Medulla oblongata (tissue), 1 donor: ENCODE measurements at regions not wholly inside any gene's neighbourhood (a gene's known extent, or its start where the extent isn't known, plus 50 kb on each side); places are given as distances from the start of the nearest gene placed in this dataset.
A peak's percentile ranks its signal among the peaks of the same experiment; 100 is the strongest.

Experiments used
- DNase-seq: peaks from one replicate; pipeline ENCODE4 v3.0.0-alpha.2; 2015; ENCODE audit errors: extremely low spot score

- DNase-seq = no peak
Observed at GRCh38 chr9:2987679-2988078, 143.8 kb upstream of the PUM3 start.

DNA sequence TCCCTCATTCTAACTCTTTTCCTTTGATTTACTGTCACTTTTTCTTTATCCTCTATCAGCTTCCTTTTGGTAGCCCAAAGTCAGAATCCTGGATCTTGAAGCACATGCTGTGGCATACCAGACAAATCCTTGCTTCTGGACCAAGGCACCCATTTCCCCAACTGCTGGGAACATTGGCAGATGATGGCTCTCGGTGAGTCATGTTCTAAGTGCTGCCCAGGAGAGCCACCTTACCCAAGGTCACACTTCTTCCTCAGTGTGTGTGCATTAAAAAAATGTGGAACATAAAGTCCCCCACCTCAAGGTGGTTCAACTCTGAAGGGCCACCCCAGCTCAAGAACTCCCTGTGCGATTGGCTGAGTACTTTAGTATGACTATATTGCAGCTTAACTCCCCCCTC, 141.4 kb upstream of the PUM3 start:
- DNase-seq = no peak

GRCh38 chr9:2984491-2984890, 140.6 kb upstream of the PUM3 start:
- no peak for DNase-seq

- no peak for DNase-seq
Observed at GRCh38 chr9:2979957-2980610, 136.2 kb upstream of the PUM3 start.

DNA sequence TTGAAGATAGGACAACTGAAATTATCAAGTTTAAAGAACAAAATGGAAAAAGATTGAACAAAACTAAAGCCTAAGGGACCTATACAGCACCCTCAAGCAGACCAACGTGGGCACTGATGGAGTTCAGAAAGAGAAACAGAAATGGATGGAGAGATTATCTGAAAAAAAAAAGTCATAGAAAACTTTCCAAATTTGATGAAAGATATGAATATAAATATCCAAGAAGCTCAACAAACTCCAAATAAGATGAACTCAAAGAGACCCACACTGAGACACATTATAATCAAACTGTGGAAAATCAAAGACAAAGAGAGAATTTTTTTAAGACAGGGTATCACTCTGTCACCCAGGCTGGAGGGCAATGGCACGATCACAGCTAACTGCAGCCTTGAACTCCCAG, 128.6 kb upstream of the PUM3 start:
- DNase-seq = no peak

DNA sequence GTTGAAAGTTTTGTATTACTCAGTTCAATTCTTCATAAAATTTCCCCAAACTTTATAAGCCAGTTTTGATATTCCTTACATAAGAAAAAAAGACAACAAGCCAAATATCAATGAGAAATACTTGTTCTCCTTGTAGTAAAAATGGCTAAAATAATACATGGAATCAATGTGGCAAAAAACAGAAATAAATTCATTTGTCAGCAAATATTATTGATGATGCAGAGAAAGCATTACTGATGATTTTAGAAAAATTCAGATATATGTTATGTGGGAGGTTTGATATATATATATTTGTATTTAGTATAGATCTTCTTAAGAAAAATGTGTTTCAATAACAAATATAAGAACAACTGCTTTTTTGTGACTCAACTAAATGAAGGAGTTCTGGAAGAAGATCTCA, 127.0 kb upstream of the PUM3 start:
- no peak for DNase-seq

DNA sequence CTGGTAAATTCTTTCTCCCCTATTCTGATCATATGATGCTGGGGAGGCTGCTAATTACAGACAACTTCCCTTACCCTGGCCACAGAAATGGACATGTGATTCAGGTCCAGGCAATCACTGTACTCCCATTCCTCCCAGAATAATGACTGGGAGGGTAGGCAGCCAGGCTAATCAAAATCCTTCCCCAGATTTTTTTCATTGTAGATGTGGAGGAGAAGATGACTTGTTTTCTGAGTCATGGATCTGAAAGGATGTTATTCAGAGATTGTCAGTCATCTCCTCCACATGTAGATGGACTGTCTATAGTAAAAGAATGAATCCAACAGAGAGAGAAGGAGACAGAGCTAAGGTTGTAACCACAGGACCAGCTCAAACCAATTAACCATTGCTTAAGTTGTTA, 123.9 kb upstream of the PUM3 start:
- no peak for DNase-seq

DNA sequence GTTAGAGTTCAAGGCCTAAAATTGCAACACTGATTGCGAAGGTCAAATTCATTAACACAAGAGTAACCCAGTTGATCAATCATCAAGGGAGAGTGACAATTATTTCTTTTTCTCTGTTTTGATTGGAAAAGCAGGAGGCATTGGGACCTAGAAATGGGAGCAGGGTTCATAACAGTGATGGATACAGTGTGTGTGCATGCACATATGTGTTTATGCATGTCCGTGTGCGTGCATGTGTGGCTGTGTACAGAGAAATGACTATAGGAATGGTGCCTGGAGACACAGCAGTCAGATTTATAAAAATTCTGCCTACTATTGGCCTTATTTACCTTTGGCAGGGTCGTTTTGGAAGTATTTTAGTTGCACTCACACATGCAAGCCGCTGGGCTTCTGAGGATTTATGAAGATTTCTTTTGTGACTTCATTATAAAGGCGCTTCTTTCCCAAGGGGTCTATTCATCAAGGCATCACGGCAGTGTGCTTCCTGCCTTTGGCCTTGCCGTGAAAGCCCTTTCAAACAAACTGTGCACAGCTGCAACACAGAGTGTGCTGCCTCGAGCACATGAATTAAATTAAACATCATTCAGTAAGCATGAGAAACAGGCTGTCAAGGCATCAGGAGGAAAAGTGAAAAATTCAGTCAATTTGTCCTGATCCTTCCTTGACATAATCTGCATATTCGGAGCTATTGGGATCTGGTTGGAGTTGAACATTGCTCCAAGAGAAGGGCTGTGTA, 122.8 kb upstream of the PUM3 start:
- no peak for DNase-seq

GRCh38 chr9:2964470-2964869, 120.6 kb upstream of the PUM3 start:
- peak; percentile 21 for DNase-seq

- no peak for DNase-seq
Observed at GRCh38 chr9:2963307-2963706, 119.4 kb upstream of the PUM3 start.

DNA sequence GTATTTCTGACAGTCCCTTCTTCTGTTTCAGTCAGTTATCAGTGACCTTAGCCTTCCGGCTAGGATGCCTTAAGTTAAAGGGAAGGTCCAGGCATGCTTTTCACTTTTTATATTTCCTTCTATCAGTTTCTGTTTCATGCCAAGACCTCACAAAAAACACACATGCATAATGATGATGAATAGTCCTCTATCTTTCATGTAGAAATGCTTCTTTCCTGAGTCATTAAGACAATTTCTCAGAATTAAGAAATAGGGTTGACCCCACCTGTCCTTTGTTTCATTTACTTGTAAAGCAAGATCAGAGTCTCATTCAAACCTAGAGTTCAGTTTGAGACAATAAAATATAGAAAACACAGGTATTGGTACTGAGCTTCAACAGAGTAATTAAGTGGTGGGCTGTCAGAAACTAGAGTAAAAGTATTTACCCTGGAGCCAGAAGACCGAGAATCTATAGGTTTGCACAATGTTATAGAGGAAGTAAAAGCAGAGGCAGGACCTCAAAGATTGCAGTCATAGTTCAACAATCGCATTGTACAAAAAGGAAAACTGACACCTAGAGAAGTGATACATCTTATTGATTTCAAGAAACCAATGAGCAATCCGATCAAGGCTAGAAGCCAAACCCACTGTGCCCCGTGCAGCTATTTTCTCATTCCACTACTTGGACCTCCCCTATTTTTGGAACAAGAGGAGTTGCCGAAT, 118.7 kb upstream of the PUM3 start:
- DNase-seq = no peak

GRCh38 chr9:2958219-2958618, 114.3 kb upstream of the PUM3 start:
- no peak for DNase-seq

DNA sequence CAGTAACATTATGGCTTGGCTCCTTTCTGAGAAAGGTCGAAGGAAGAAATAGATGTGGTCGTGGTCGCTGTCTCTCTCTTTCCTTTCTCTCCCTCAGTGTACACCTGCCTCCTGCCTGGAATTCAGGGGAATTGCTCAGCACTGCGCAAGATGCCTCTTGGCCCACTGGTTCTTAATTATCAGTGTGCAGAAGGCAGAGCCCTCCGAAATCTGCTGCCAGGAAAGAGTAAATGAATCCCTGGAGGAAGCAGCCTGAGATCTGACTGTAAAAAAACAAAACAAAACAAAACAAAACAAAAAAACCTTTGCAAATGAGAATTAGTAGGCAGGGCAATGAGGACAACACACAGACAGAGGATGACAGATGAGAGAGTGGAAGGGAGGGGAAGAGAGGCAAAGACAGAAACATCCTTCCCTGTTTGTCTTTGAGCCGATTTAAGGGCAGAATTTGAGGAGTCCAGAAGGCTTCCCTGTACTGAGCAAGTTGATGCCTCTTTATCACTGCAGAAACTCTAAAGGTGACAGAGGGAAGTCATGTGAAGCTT, 113.8 kb upstream of the PUM3 start:
- DNase-seq = no peak

- peak; percentile 34 for DNase-seq
Observed at GRCh38 chr9:2955575-2955974, 111.7 kb upstream of the PUM3 start.

DNA sequence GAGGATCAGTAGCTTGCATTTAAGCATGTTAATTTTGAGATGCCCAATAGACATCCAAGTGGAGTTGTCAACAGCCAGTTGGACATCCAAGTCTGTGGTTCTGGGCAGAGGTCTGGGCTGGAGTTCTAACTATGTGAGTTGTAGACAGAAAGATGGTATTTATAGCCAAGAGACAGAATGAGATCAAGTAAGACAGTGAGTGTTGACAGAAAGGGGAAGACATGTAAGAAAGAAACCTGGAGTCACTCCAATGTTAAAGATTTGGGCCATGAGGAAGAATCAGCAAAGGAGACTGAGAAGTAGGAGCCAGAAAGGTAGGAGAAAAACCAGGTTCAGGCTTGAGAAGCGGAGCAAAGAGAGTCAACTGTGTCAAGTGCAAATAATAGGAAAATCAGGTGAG, 95.5 kb upstream of the PUM3 start:
- peak; percentile 64 for DNase-seq

GRCh38 chr9:2936221-2936620, 92.3 kb upstream of the PUM3 start:
- no peak for DNase-seq

DNA sequence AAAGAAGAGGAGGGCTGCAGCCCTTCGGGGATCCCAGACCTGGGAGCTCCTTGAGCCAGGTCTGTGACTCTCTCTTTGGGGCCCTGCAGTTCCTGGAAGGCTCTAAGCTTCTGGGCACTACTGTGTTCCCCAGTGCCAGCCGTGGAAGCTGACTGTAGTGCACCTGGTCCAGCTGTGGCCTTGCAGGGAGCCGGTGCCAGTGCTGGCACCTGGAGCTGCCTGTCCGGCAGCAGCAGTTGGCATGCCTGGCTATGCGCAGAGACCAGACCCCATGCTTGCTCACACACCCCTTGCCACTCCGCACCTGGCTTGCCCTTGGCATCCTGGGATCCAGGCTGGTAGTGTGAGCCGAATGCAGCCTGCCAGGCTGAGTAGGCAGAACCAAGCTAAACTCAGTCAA, 91.0 kb upstream of the PUM3 start:
- no peak for DNase-seq

GRCh38 chr9:2934241-2934650, 90.4 kb upstream of the PUM3 start:
- no peak for DNase-seq

- no peak for DNase-seq
Observed at GRCh38 chr9:2933165-2934095, 89.5 kb upstream of the PUM3 start.

- no peak for DNase-seq
Observed at GRCh38 chr9:2928411-2928810, 84.5 kb upstream of the PUM3 start.

DNA sequence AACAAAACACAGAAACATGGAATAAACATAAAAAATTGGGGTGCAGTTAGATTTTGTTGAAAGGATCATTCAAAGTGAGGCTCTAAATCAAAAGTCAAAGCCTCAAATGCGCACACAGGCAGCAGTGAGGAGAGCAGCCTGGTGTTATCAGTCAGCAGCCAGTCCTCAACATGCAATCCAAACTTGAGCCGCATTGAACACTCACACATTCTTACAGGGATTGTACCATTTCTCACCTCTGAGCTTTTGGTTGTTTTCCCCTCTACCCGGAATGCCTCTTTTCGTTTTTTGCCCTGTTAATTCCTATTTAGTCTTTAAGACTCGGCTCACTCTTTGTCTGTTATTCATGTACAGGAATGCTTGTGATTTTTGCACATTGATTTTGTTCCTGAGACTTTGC, 81.1 kb upstream of the PUM3 start:
- no peak for DNase-seq

DNA sequence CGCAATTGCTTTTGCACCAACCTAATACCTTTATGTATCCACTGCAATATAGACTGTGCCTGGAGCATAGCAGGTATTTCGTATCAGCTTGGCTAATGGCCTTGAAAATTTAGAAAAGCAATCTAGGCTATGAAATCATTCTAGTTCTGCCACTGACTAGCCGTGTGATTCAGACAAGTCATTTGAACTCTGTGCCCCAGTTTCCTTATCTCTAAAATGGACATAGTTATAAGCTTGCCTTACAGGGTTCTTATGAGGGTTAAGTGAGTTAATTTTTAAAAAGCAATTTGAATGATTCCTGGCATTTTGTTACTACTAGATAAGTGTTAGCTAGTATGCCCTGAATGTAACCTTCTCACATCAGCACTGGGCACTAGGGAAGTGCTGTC, 80.5 kb upstream of the PUM3 start:
- DNase-seq = no peak
